OCI-LY1 (cell line): ENCODE measurements at regions not wholly inside any gene's neighbourhood (a gene's known extent, or its start where the extent isn't known, plus 50 kb on each side); places are given as distances from the start of the nearest gene placed in this dataset.
"Not testable (repeated sequence)": the region's sequence is repeated elsewhere in the genome, so short reads cannot be mapped to it uniquely, and the experiment has no call there.

ENCODE experiments used
- H2AFZ ChIP-seq: fragments of 200-600 bp; sonication (generic), shearing (Covaris generic); 2 replicates; pipeline ENCODE4 v1.6.0; 2014; ENCODE audit warnings: antibody characterized with exemption, mild to moderate bottlenecking, low read length
- H3F3A ChIP-seq: fragments of 200-600 bp; sonication (generic), shearing (Covaris generic); 2 replicates; pipeline ENCODE4 v1.6.0; 2014; ENCODE audit warnings: mild to moderate bottlenecking, antibody characterized with exemption, low read length, moderate library complexity; ENCODE audit not compliant: insufficient read depth
- H3K27ac ChIP-seq: fragments of 200-600 bp; sonication (generic); 2 replicates; pipeline ENCODE4 v1.5.1; 2014; ENCODE audit warnings: low read length, mixed run types, mild to moderate bottlenecking, low read depth; ENCODE audit not compliant: poor library complexity, severe bottlenecking
- H3K27me3 ChIP-seq: fragments of 200-600 bp; sonication (generic); 2 replicates; pipeline ENCODE4 v1.6.0; 2014; ENCODE audit warnings: antibody characterized with exemption, mild to moderate bottlenecking, low read length, moderate library complexity; ENCODE audit not compliant: insufficient read depth
- H3K36me3 ChIP-seq: fragments of 200-600 bp; sonication (generic); 2 replicates; pipeline ENCODE4 v1.6.1; 2014; ENCODE audit warnings: mild to moderate bottlenecking, antibody characterized with exemption, low read length, moderate library complexity, mixed read lengths; ENCODE audit not compliant: insufficient read depth
- H3K4me1 ChIP-seq: fragments of 200-600 bp; sonication (generic); 2 replicates; pipeline ENCODE4 v1.5.1; 2014; ENCODE audit warnings: mild to moderate bottlenecking, low read length, moderate library complexity; ENCODE audit not compliant: insufficient read depth, severe bottlenecking
- H3K4me2 ChIP-seq: fragments of 200-600 bp; sonication (generic), shearing (Covaris generic); 2 replicates; pipeline ENCODE4 v1.6.1; 2014; ENCODE audit warnings: low read length
- H3K4me3 ChIP-seq: fragments of 200-600 bp; sonication (generic); 2 replicates; pipeline ENCODE4 v1.5.1; 2014; ENCODE audit warnings: low read length, low read depth, mild to moderate bottlenecking, mixed read lengths; ENCODE audit not compliant: poor library complexity, severe bottlenecking
- H3K79me2 ChIP-seq: fragments of 200-600 bp; shearing (Covaris generic); 2 replicates; pipeline ENCODE4 v1.6.1; 2016; ENCODE audit warnings: mixed run types, low read length, mixed read lengths; ENCODE audit not compliant: insufficient read depth
- H3K9ac ChIP-seq: fragments of 200-600 bp; sonication (generic), shearing (Covaris generic); 2 replicates; pipeline ENCODE4 v1.6.1; 2014; ENCODE audit warnings: mild to moderate bottlenecking, low read length, mixed read lengths
- H3K9me2 ChIP-seq: fragments of 200-600 bp; sonication (generic), shearing (Covaris generic); 2 replicates; pipeline ENCODE4 v1.6.1; 2014; ENCODE audit warnings: low read depth, mild to moderate bottlenecking, low read length, mixed read lengths
- H3K9me3 ChIP-seq: fragments of 200-600 bp; shearing (Covaris generic); 2 replicates; pipeline ENCODE4 v1.6.1; 2014; ENCODE audit warnings: low read length, mixed read lengths
- H4K20me1 ChIP-seq: fragments of 200-600 bp; sonication (generic), shearing (Covaris generic); 2 replicates; pipeline ENCODE4 v1.6.0; 2016; ENCODE audit warnings: mild to moderate bottlenecking, low read length; ENCODE audit not compliant: insufficient read depth
- CTCF ChIP-seq: fragments of 200-600 bp; sonication (generic), shearing (Covaris generic); IDR thresholded peaks from 2 replicates; pipeline ENCODE4 v1.5.1; 2017; ENCODE audit warnings: mild to moderate bottlenecking, antibody characterized with exemption, low read length, moderate library complexity, mixed read lengths
- EZH2 ChIP-seq: fragments of 200-600 bp; sonication (generic), shearing (Covaris generic); IDR thresholded peaks from 2 replicates; pipeline ENCODE4 v1.8.0; 2017; ENCODE audit warnings: borderline replicate concordance, mixed run types, mild to moderate bottlenecking, antibody characterized with exemption, low read length, moderate library complexity, mixed read lengths

DNA sequence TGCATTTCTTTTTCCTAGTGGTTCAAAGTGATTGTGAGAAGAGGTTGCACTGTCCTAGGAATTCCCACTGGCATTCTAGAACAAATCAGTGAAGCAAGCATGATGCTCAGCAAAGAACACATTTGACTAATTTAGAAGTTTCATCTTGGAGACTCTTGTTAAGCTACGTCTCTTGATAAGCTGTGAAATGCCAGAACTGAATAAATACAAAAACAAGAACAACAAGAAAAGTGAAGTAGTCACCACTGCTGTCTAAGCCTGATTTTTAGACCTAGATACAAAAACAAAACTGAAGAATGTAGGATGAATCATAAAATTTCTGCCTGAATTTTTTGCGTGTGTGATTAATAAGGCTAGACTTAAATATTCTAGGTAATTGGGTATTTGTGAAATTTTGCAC, 1162.4 kb downstream of the TUSC7 start:
- no peaks in the 10 kb centered on the region for H3K79me2 ChIP-seq
- TF ChIP-seq CTCF (no peak), EZH2 (no peak)
- H3K4me2 ChIP-seq: no peak overlapping the region
- H3K9me3 ChIP-seq: no peaks in the 10 kb centered on the region
- H3K27me3 ChIP-seq: no peaks in the 10 kb centered on the region
- no peak overlapping the region for H2AFZ ChIP-seq
- H3K36me3 ChIP-seq: no peaks in the 10 kb centered on the region
- no peaks in the 10 kb centered on the region for H3F3A ChIP-seq
- no peak overlapping the region for H3K9ac ChIP-seq
- no peak overlapping the region for H3K4me3 ChIP-seq
- H3K27ac ChIP-seq: no peak overlapping the region
- no peaks in the 10 kb centered on the region for H4K20me1 ChIP-seq
- H3K4me1 ChIP-seq: no peaks in the 10 kb centered on the region
- no peaks in the 10 kb centered on the region for H3K9me2 ChIP-seq

DNA sequence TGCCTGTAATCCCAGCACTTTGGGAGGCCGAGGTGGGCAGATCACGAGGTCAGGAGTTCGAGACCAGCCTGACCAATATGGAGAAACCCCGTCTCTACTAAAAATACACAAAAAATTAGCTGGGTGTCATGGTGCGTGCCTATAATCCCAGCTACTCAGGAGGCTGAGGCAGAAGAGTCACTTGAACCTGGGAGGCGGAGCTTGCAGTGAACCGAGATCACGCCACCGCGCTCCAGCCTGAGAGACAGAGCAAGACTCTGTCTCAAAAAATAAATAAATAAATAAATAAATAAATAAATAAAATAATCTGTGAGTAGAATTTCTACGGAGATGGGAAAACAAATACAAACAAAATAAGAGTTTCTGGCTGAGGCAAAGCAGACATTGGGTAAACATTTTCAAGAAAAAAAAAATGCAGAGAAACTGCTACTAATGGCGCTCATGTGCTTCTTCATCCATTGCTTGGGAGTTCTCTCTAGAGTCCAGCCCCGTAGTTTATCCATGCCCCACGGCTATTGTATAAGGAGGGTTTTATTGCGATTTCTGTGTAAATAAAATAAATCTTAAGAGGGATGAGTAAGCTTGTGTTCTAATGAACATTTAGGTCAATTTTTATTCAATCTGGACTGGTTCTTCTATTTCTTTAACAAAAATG, 1161.9 kb downstream of the IGSF11 start:
- not testable (repeated sequence) for H3K9me3 ChIP-seq, H3K4me1 ChIP-seq, H2AFZ ChIP-seq, H3K27ac ChIP-seq, H3K27me3 ChIP-seq, H3K79me2 ChIP-seq, H3K9ac ChIP-seq, H3K4me3 ChIP-seq, H3F3A ChIP-seq, H3K9me2 ChIP-seq, H3K4me2 ChIP-seq, H3K36me3 ChIP-seq, H4K20me1 ChIP-seq

- no peaks in the 10 kb centered on the region for H3K9me2 ChIP-seq
- H4K20me1 ChIP-seq: no peaks in the 10 kb centered on the region
- H3K4me2 ChIP-seq: no peak overlapping the region
- no peak overlapping the region for H3K4me3 ChIP-seq
- no peaks in the 10 kb centered on the region for H3K4me1 ChIP-seq
- H3K9ac ChIP-seq: no peak overlapping the region
- H3K27ac ChIP-seq: no peak overlapping the region
- no peaks in the 10 kb centered on the region for H3K9me3 ChIP-seq
- no peaks in the 10 kb centered on the region for H3K27me3 ChIP-seq
- H2AFZ ChIP-seq: no peak overlapping the region
- no peaks in the 10 kb centered on the region for H3F3A ChIP-seq
- no peaks in the 10 kb centered on the region for H3K79me2 ChIP-seq
- TF ChIP-seq EZH2: no peak
- TF ChIP-seq CTCF: no peak
- H3K36me3 ChIP-seq: no peaks in the 10 kb centered on the region
Measured at GRCh38 chr3:117873249-117873600, 1161.4 kb downstream of the IGSF11 start.

DNA sequence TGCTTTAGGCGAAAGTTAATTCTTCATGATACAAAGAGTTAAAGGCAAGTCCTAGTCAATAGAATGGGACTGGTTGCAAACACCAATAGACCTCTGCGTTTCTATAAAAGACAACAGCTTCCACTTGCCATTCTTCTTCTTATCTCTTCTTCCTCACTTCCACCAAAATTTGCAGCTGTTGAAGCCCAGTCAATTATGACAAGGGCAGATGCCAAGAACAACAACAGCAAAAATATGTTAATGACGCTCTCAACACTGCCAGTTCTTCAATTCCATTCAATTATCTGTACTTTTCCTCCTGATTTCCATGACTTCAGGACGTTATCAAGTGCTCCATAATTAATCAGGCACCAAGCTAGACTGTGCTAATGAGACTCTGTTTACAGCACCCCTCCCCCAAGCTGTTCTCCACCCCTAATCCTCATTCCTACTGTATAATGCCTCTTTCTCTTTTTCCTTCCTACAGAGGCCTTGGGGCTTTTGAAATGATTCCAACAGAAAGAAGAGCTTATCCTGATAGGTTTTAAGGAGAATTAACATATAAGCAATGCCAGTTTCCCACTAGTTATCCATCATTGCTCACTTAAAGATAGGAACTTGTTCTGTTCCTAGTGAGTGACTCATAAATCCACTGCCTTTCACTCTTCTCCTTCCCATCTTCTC, 1160.5 kb downstream of the IGSF11 start:
- no peak overlapping the region for H3K27ac ChIP-seq

More for the DNA sequence above, 1160.5 kb downstream of the IGSF11 start:
- no peaks in the 10 kb centered on the region for H3K36me3 ChIP-seq
- H3K9me3 ChIP-seq: no peaks in the 10 kb centered on the region
- H2AFZ ChIP-seq: no peak overlapping the region
- H4K20me1 ChIP-seq: no peaks in the 10 kb centered on the region
- H3K4me2 ChIP-seq: no peak overlapping the region
- no peaks in the 10 kb centered on the region for H3K27me3 ChIP-seq
- no peak overlapping the region for H3K9ac ChIP-seq
- H3K9me2 ChIP-seq: no peaks in the 10 kb centered on the region
- no peaks in the 10 kb centered on the region for H3K79me2 ChIP-seq
- TF ChIP-seq CTCF (no peak), EZH2 (no peak)
- no peak overlapping the region for H3K4me3 ChIP-seq
- H3F3A ChIP-seq: no peaks in the 10 kb centered on the region
- no peaks in the 10 kb centered on the region for H3K4me1 ChIP-seq
